ENCODE measurements at regions not wholly inside any gene's neighbourhood (a gene's known extent, or its start where the extent isn't known, plus 50 kb on each side); places are given as distances from the start of the nearest gene placed in this dataset.

DNA sequence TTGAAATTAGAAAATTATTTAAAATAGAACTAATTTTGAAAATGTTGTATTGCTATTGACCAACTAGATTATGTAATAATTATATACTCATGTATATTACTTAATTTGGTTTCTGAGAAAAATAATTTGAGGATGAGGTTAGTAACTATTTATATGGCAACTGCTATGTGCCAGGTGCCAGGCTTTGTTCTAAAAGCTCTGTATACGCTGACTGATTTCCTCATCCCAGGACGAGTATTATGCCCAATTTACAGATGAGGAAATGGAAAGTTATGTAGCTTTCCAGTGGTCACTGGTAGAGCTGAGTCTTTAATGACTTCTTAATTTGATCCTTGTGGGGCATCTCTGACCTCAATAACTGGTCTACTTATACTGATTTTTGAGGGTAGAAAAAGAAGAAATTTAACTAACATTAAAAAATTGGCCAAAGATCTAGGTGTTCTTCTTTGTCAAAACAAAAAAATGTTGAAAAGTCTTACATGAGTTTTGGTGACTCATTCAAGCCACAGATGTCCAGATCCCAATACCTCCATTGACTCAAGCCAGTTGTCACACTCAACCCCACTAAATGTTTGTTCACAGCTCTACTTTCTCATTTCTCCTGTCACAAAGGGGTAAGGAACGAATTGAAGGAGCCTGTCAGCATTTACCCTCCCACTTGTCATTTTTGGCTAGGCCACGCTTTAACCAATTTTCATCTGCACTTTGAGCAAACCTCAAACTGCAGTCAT lies 228.1 kb upstream of the MEF2C start:
- no peak for DNase-seq

DNA sequence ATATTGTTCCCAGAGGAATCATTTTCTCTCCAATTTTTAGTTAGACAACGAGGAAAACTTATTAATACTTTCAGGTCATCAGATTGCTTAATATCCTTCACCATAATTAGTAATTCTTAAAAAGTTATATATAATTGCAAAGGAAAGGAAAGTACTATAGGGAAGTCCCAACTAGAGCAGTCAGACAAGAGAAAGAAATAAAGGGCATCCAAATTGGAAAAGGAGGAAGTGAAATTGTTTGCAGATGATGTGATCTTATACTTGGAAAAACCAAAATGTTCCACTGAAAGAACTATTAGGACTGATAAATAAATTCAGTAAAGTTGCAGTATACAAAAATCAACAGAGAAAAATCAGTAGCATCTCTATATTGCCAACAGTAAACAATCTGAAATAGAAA lies 223.5 kb upstream of the MEF2C start:
- no peak for DNase-seq

DNA sequence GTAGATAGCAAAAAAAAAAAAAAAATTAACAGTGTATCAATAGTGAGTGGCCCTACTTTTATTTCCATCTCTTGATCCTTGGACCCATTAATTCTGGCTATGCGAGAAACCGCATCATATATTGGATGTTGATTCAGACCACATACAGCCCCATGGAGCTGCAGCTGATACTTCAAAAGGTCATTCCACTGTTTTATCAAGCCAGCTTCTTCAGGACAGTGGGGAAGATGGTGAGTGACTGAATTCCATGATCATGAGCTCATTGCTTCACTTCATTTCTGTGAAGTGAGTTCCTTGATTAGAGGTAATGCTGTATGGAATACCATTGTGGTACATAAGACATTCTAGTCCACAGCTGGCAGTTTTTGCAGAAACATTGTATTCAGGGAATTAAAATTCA lies 222.9 kb upstream of the MEF2C start:
- peak; percentile 30 for DNase-seq

DNA sequence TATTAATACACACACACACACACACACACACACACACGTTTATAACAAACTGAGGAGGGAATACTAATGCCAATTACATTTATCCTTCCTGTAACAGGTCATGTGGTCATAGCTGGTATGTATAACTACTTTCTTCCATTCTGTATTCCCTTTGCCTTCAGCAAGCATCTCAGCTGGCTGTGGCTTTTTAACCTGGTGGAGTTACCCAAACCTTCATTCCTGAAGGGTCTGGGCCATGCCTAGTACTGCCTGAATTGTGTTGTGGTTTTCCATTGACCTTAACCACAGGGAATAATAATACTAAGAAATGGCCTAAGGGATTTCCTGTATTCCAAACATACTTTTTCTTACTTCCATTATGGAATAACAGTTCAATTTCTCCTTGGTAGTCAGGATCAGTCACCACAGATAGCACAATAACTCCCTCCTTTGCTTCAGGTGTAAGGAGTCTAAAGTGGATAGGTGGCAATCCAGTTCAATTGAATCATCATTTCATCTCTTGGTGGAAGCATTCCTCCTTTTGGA lies 222.2 kb upstream of the MEF2C start:
- DNase-seq, result peak; percentile 17

DNA sequence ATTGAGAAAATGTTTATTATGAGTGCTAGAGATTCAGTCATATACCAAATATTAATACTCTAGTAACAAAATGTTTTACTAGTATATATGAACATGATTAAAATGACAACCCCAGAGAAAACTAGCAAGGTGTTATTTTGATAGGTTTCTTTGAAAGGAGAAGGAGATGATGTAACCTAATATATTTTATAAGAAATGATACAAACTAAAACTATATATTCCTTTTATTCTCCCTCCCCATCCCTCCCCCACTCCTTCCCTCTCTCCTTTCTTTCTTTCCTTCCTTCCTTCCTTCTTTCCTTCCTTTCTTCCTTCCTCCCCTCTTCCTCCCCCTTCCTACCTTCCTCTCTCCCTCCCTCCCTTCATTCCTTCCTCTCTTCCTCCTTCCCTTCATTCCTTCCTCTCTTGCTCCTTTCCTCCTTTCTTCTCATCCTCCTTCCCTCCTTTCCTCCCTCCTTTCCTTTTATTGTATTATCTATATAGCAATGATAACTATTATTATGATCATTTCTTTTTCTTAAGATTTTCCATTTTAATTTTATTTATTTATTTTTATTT lies 215.3 kb upstream of the MEF2C start:
- no peak for DNase-seq

DNA sequence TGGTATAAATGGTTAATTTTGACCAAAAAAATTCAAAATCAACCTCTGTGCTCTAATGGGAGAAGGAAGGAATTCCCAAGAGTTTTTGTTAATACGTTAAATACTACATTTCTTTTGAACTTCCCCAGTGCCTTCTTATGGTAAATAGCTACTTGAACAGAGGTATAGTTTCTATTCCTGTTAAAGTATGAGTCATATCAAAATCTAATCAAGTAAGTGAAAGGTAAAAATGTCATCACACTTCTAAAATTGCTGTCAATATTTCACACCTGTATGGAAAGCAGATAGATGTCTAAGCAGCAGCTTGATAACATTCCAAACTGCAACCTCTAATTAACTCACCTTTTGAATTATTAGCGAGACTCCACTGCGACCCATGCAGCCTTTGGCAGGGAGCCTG lies 214.1 kb upstream of the MEF2C start:
- DNase-seq, result no peak

DNA sequence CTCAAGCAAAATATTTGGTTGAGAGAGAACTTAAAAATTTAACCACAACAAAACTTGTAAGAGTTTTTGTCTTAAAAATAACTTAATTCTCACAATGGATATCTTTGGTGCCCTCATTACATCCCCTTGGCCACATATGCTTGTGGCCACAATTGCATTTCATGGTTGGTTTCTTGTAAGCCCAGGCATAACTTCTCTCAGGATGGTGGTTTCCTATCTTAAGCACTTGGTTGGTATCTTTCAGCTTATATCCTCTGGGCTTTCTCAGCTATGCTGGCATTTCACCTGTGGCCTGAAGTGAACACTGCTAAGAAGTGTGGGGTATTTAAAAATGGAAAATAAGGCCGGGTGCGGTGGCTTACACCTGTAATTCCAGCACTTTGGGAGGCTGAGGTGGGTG lies 212.4 kb upstream of the MEF2C start:
- no peak for DNase-seq

DNA sequence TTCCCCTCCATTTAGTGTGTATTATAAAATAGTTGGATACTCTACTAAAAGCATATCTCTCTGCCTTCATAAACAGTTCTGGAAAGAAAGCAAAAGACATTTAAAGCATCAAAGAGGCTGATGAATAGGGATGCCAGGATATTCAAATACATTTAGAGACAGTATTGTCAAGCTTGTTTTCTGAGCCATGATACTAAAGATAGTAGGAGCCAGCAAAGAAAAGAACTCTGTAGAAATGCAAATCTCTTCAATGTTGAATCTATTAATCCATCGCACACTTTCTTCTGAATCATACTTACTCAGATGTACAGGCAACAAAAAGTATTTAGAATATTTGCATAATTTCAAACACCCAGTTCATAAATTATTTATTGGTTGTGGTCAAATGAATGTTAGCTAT lies 207.1 kb upstream of the MEF2C start:
- no peak for DNase-seq

DNA sequence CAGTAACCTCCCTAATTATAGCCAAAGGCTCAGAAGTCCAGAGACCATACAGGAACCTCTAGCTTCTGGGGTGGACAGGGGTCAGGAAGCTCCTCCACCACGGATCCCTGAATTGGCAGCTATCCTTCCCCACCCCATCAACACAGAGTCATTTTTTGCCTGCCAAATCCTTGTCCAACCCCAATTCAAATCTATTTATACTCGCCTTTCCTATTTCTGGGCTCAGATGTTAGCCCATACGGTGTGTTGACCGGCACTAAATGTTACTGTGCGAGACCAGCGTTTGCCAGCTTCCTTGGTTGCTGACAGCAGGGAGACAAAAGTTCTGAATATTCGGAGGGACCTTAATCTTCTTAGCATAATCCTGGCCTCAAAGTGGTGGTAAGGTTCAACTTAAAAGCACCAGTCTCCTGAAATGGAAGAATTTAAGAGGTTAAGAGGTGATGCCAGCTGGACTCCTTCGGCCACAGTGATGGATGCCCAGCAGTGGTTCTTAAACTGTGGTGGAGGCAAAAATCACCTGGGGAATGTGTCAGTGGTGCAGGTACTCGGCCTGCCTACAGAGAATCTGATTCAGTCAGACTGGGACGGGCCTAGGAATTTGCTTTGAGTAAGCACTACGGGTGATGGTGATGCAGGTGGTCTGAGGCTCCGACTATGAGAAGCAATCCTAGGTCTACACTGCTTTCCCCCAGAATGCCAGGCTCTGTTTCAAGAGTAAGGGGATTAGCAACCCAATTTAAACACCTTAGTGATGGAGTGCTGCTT lies 204.8 kb upstream of the MEF2C start:
- no peak for DNase-seq

DNA sequence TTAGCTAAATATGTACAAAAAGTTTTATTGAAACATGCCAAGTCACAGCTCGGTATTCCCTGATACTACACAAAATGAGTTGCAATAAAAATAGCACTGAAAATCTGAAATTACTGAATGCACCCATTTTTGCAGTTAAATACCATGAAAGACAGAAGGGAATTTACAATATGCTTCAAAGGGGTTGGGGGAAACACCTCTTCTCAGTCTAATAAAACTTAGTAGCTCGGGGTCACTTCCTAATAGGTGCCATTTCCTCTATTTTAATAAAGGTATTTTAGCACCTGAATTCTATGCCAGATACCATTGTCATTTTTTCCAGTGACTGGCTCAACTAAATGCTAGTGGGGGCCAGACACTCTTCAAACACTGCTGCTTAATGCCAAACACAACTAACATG lies 204.1 kb upstream of the MEF2C start:
- no peak for DNase-seq

DNA sequence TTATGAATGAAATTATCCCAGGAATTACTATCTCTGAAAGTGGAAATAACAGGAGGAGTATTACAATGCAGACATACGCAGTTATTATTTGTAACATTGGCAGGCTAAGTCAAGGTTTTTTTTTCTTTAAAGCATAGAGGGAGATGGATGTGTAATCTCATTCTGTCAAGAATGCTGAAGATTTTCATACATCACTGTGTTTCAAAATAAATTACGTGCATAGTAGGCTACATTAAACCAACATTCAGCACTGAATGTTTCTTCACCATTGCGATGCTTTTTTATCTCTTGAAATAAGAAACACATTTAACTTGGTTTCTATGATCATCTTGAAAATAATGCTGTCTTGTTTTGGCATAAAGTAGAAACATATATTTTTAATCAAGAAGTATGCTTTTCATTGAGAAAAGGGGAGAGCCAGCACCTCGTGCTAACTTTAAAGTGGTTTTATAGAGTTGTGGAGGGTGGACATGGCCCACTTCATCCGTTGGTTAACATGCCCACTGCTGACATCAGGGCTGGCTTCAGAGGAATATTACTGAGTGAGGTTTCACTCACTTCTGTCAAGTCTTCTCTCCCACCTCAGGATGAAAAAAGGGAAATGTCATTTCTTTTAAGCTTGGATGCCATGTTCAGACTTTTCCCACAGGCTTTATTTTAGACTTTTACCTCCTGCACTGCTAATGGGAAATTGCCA lies 203.6 kb upstream of the MEF2C start:
- no peak for DNase-seq

DNA sequence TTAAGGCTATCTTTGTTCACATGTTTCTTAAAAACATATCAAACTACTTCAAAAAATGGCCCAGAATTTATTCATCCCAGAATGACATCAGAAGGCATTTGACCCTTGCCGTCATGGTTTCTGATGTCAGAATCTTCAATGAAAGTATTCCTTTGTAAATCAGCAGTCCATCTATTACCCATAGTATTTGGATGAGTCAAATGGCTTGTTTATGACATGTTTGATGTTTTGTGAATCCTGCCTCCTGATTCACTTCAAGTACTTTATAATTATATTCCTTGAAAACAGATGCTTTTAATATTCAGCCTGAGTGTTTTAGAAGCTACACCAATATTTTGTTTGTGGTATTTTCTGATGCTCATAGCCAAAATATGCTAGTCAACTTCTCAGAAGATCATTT lies 200.8 kb upstream of the MEF2C start:
- peak; percentile 74 for DNase-seq

DNA sequence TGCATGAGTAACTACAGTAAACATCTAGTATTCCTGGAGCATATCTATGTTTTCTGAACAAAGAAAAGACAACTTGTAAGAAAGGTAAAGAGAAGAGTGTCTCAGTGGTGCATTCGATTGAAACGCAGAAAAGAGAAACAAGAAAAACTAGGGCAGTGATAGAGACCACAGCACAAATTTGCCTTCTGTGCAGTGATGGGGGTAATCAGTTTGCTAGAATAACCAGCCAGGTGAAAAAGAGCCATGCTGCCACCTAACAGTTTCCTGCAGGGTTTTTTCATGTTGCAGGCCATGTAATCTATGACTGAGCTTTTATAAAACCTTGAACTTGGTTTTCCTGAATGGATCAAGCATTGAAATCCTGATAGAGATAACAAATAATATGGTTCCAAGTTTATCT lies 198.4 kb upstream of the MEF2C start:
- no peak for DNase-seq

DNA sequence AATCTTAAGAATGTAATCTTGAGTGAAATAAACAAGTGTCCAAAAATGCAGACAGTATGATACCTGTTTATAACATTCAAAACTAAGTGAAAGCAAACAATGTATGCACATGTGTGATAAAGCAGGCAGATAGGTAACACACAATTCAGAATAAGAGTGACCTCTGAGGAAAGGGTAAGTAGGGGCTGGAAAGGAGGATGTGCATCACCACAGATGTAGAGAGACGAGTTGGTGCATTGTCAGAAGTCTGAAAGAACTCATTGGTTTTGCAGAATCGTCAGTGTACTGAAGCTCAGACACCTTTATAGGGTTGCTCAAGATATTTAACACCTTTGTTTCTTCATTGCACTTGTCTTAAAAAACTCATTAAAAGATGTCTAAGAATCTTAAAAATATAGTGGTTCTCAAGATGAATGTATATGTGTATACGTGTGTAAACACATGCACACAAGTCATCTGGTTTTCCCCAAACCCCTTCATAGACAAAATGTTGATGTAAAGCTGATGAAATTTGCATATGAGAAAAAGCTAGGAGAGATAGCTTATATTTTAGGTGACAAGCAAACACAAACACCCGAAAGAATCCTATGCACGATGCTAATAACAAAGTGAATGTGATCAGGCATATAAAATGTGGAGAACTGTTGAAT lies 197.6 kb upstream of the MEF2C start:
- no peak for DNase-seq

DNA sequence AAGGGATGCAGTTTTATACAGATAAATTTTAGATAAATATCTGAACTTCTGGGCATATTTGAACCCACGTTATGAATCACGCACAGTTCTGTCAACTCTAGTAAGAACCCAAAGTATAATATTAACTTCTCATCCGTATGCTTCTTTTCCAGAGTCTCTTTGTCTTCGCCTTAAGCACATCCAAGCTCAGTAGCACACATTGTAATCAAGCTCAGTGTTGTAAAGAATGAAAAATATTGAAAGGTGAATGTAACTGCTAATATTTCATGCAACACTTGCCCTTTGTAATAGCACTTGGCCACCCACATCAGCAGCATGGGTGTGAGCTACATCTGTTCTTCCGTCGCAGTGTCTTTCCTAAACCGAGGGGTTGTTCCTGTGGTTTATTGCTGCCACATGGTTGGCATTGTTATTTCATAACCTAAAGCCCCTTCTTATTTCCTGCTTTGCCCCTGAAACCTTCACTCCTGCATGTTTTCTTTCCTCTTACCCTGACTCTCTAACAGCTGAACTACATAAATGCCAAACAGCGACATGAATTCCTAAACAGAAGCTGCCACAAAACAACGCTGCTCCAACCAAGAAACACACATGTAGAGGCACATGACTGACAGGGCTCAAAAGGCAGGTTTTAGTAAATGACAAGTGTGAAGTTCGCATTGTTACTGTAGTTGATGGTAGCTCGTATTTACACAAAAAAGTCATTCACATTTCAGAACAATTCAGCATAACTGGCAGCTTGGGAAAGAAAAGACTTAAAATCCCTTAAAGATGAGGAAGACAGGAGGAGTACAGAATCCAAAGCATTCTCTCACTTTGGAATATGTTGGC lies 190.1 kb upstream of the MEF2C start:
- DNase-seq, result no peak

DNA sequence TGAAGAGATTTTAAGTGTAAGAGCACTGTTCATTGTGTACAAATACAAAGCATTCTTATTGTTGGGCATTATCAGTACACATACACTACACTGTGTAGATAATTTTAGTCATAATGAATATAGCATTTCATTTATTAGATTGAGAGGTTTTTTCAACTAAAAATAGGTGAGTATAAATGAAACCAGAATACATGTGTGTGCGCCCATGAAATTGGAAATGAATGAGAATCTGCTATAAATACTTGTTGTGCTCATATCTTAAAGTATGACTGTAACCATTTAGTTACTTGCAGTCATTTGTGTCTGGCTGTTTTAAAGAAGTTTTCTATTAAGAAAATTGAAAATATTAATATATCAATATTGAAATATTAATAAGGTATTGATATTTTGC lies 189.0 kb upstream of the MEF2C start:
- DNase-seq, result no peak

DNA sequence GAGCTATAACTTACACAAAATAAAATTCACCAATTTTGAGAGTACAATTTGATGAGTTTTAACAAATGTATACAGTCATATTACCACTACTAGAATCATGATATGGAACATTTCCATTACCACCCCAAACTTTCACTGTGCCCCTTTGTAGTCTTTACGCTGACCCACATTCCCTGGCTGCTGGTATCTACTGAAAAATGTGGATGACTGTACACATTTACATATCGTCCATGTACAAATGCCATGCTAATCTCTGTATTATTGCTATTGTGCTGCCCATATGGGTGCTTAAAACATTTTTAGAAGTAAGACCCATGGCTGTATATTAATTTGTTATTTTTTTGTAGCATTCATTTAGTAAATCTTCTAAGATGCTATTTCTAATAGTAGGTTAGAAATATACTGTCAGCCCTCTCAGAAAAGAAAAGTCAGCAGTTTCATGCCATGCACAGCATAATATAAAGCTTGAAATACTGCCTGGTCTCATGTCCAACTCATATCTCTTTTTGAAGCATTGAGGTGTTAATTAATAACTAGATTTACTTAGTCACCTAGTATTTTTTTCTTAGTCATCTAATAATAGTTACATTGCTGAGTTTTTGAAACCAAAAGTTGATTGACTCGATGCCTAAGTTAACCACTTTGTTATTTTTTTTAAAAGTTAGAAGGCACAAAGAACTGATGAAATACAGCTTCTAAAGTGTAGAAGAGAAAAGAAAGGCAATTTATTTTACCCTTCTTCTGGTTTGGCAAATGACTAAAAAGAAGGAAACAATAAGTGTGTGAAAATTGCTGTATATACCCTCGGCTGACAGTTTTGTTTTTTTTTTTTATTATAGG lies 188.3 kb upstream of the MEF2C start:
- DNase-seq, result no peak

DNA sequence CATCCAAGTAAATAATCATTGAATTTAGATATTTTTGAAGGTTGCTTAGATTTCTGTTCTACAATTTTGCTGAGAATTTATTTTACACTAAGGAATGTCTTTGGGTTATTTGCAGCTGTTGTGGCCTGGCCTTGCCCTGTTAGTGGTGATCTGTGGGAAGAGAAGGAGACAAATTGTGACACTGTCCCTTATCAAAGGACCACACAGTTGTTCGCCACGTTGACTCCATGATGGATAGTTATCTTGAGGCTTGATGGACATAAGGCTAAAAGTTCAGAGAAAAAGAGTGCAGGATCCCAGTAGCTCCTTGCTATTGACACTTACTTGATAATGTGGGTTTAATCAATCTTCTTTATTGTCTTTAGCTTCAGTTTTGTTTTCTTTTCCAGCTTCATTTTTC lies 186.6 kb upstream of the MEF2C start:
- DNase-seq, result no peak

DNA sequence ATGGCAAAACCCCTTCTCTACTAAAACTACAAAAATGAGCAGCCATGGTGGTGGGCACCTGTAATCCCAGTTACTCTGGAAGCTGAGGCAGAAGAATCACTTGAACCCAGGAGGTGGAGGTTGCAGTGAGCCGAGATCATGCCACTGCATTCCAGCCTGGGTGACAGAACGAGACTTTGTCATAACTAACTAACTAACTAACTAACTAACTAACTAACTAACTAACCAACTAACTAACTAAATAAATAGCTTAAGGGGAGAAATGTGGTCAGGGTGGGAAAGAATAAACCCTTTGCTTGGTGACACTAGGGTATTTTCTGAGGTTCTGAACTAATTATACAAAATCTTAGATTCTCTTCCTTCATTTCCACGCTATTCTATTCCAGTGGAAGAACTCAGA lies 184.4 kb upstream of the MEF2C start:
- DNase-seq, result no peak

DNA sequence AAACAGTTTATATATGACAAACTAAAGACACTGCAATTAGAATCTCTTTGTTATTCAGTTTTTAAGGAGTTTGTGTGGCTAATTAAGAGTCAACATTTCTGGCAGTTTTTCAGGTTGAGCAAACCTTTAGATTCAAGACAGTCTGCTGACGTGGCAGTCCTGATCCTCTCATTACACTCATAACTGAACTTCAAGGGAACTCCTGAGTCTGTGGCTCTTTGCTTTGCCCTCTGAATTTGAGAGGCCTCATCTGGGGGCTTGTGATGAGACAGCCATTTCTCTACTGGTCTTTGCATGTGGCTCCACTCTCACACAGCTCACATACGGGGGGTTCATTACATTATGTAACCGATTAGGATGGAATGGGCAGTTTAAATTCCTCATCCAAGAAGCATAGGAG lies 182.9 kb upstream of the MEF2C start:
- DNase-seq, result no peak

DNA sequence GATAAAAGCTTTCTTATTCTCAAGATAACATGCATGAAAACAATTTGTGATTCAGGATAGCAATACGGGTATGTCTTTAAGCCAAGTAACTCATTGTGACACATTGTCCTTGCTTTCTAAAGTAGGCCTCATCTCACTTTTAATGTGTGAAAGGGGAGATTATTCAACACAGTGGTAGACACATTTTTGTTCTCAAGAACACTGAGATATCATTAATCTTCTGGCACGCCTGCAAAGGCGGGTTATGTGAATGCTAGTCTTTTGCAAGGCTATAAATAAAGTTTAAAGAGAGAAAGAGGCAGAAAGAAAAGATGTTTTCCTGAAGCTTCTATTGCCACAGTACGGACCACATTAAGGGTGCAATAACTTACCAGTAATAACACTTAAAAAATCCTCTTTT lies 181.8 kb upstream of the MEF2C start:
- DNase-seq, result no peak
